ENCODE measurements at regions not wholly inside any gene's neighbourhood (a gene's known extent, or its start where the extent isn't known, plus 50 kb on each side); places are given as distances from the start of the nearest gene placed in this dataset.

DNA sequence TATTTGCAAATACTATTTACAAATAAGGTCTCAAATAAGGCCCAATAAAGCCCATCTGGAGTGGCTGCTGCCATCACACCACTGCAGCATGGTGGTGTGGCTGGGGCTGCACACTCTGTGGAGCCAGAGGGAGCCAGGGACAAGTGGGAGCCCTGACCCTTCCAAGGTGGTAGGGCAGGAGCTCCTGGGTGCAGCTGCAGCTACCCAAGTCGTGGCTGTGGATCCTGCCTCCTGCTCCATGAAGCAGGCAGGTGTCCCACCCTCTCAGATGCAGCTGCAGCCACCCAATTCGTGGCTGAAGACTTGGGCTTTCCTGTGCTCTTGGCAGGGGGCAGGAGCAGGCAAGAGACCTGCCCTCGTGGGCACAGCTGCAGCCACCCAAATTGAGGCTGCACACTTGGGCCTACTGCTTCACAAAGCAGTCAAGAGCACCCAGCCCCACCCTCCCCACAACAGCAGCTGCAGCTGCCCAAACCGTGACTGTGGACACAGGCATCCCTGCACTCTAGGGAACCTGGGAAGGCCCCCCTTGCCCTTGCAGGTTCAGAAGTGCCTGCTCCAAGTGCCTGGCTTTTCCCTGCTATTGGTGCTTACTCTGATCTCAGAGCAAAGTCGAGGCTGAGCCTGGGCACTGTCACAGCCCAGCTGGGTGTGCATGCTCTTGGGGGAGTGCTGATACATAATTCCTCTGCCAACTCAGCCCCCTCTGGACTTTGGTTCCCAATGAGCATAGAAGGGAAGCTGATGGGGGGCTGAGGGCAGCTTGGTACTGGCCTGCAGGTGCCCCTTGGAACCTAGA, 614.8 kb downstream of the PCDH18 start:
- DNase-seq (ENCODE audit: low read depth), result no peak
- TF ChIP-seq, protein P1, sequence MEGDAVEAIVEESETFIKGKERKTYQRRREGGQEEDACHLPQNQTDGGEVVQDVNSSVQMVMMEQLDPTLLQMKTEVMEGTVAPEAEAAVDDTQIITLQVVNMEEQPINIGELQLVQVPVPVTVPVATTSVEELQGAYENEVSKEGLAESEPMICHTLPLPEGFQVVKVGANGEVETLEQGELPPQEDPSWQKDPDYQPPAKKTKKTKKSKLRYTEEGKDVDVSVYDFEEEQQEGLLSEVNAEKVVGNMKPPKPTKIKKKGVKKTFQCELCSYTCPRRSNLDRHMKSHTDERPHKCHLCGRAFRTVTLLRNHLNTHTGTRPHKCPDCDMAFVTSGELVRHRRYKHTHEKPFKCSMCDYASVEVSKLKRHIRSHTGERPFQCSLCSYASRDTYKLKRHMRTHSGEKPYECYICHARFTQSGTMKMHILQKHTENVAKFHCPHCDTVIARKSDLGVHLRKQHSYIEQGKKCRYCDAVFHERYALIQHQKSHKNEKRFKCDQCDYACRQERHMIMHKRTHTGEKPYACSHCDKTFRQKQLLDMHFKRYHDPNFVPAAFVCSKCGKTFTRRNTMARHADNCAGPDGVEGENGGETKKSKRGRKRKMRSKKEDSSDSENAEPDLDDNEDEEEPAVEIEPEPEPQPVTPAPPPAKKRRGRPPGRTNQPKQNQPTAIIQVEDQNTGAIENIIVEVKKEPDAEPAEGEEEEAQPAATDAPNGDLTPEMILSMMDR (IDR thresholded peaks at IDR 0.05; ENCODE audit: control insufficient read depth, insufficient read depth, low read depth, low read length, missing control alignments), result no peak

DNA sequence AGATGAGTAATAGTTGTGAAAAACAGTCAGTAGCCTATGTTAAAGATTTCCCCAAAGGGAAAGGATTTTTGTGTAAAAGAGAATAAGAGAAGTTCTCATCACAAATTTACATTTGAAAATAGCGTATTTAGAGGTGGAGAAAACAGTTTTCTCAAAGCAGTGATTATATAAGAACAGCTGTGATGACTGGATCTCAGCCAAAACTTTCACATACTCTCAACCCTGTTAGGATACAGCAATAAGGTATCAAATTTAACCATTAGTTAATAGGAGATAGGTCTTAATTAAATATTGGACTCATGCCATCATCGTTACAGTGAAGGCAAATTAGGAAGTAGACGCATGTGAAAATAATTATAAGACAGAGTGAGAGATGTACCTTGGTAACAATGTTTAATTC, 622.7 kb downstream of the PCDH18 start:
- DNase-seq (ENCODE audit: low read depth), result no peak
- TF ChIP-seq, protein P1 (IDR thresholded peaks at IDR 0.05; ENCODE audit: control insufficient read depth, insufficient read depth, low read depth, low read length, missing control alignments), result no peak
- no peak overlapping the region for H3K4me3 ChIP-seq (ENCODE audit: control insufficient read depth, low read depth, low read length)

More for the DNA sequence above, 614.8 kb downstream of the PCDH18 start:
- no peak overlapping the region for H3K4me3 ChIP-seq (ENCODE audit: control insufficient read depth, low read depth, low read length)

DNA sequence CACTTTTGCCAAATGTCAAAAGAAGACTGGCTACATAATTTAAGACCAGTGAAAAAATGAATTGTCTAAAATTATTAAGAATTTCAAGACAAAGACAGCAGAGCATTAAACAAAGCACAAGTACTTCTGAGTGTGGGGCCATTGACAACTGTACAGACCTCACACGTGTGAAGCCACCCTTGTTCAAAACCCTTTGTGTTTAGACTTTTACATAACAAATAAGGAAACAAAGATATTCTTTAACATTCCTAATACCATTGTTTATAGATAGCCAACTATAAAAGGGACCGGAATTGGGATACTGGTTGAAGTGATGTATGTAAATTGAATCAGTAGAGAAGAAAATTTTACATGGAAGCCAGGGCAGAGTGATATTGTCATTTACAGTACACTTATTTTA, 624.2 kb downstream of the PCDH18 start:
- DNase-seq (ENCODE audit: low read depth), result no peak
- TF ChIP-seq, protein P1 (IDR thresholded peaks at IDR 0.05; ENCODE audit: control insufficient read depth, insufficient read depth, low read depth, low read length, missing control alignments), result no peak
- no peak overlapping the region for H3K4me3 ChIP-seq (ENCODE audit: control insufficient read depth, low read depth, low read length)

DNA sequence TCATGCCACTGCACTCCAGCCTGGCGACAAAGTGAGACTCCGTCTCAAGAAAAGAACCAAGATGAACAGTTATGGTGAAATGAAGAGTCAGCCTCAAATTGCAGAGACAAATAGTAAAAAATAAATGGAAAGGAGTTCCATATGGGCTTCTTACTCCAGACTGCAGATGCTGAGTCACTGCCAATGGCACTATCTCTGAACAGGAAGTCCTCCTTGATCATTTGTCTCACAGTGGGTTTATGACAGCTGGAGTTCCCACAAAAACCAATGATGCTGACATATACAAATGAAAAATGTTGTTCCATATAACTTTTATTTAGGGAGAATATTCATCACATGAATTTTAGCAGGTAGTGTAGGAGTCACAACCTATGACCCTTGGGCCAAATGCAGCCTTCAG, 631.6 kb downstream of the PCDH18 start:
- TF ChIP-seq, protein P1 (IDR thresholded peaks at IDR 0.05; ENCODE audit: control insufficient read depth, insufficient read depth, low read depth, low read length, missing control alignments), result no peak
- no peak overlapping the region for H3K4me3 ChIP-seq (ENCODE audit: control insufficient read depth, low read depth, low read length)
- DNase-seq (ENCODE audit: low read depth), result no peak

DNA sequence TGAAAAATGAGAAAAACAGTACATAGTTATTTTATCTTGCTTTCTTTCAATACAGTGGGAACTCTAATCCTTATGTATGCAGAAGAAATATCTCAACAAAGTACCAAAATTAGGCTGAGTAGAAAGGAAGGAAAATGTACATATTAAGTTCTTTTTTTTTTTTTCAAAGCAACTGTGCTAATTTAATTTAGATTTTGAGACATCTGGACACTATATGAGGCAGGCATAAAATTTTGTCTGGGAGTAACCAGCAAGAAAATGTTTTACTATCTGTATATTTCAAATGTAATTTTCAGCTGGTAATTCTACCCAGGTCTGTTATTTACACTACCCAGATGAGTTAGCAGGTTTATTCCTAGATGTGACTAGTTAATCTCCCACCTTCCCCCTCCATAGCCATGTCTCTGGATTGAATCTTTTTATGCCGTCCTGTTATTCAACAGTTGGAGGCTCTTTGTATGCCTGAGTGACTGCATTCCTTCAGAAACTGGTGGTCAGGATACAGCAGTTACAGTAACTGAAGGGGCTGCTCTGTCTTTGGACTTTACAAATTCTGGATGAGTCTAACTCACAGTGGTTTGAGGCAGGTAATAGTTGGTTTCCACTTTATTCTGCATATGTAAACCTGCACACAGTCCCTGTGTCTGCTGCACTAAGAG, 633.6 kb downstream of the PCDH18 start:
- TF ChIP-seq, protein P1 (IDR thresholded peaks at IDR 0.05; ENCODE audit: control insufficient read depth, insufficient read depth, low read depth, low read length, missing control alignments), result no peak
- no peak for DNase-seq (ENCODE audit: low read depth)
- H3K4me3 ChIP-seq (ENCODE audit: control insufficient read depth, low read depth, low read length), result no peak overlapping the region

DNA sequence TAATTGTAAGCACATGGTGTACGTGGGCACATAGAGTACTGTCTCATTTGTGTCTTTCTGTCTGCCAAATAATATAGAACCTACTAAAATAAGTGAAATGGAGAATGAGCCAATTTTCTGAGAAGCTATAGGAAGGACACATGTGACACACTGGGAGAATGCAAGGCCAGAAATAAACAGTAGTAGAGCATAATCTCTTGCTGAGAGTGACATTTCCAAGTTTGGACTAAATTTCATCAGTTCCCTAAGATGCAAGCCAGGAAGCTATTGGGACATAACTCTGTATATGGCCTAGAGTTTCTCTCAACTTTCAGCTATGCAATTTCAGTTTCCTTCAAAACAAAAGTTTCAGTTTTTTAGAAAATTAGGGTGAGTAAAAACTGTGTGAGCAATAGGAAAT, 638.7 kb downstream of the PCDH18 start:
- DNase-seq (ENCODE audit: low read depth), result no peak
- TF ChIP-seq, protein P1 (IDR thresholded peaks at IDR 0.05; ENCODE audit: control insufficient read depth, insufficient read depth, low read depth, low read length, missing control alignments), result no peak
- H3K4me3 ChIP-seq (ENCODE audit: control insufficient read depth, low read depth, low read length), result no peak overlapping the region
